DMS79 (cell line): ENCODE measurements at regions not wholly inside any gene's neighbourhood (a gene's known extent, or its start where the extent isn't known, plus 50 kb on each side); places are given as distances from the start of the nearest gene placed in this dataset.
"Not testable (repeated sequence)": the region's sequence is repeated elsewhere in the genome, so short reads cannot be mapped to it uniquely, and the experiment has no call there.

Experiments
- DNase-seq: peaks from one replicate; lab custom pipeline; 2025; lab: John Stamatoyannopoulos, UW

DNA sequence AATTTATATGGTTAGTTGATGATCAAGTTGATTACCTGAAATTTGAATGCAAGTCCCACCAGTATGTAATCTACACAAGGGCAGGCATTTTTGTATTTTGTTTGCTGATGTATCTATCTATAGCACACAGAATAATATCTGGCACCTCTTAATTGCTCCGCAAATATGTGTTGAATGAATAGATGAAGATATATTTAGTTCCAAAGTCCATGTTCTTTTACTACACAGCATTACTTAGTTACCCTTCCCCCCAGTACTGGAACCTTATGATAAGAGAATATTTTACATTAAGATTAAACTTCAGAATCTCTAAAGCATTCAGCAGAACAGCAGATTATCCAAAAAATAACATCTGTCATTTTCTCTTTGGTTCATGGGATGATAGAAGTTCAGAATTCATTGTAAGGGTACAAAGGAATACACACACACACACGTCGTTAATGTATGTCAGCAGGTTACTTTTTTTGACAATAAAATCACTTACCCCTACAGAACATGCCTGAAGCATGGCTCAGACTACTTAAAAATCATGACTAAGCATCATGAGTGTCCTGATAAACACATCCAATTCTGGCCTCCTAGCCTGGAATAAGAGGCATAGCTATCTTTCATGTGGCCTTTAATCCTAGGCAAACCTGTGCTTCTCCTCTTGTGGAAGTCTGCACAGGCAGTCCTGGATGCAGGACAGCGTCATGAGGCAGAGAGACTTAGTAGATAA, 148.9 kb upstream of the TBC1D5 start:
- no peak for DNase-seq

DNA sequence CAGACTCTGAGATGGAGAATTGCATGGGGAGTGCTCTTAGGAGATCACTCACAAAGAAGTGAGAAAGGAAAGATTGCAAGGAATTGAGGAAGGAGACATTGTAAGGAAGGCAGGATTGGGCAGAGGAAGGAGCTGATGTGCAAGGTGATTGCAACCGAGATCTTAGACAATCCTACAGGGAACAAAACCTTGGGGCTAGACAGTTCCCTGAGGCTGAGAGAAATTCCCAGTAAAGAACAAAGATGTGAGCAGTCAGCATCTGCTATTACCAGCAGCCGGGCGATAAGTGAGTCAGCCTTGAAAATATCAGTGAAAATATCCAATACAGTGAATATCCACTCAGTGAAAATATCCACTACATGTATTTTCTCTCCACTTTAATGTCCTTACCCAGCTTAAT, 143.6 kb upstream of the TBC1D5 start:
- no peak for DNase-seq

DNA sequence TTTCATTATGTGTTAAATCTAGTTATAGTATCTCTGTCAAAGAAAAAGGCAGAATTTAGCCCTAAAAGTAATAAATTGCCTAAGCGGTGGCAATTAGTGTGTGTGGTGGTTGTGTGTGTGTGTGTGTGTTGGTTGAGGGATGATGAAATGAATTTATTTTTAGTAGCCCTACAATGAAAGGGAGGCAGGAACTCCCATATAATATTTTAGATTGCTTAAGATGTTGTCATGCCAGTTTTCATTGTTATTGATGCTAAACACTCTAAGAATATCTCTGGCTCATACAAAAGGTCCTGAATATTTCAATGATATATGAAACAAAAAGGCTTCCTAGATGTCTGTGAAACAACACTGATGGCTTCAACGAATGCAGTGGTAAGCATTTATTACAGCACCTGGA, 140.6 kb upstream of the TBC1D5 start:
- no peak for DNase-seq

DNA sequence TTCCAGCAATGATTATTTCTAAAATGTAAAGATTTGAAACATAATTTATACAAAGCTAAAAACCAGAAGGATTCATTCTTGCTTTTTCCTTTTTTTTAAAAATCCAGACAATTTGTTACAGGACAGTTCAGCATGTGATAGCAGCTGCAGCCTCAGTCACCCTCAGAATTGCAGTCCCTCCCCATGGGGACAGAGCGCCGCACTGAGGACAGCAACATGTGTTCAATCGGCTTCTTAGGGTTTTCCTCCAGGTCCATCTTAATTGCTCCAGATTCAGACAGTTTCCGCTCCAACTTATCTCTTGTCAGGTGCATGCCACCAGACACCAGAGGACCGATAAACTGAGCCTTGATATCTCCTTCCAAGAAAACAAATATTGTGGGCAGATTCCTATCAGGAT, 134.9 kb upstream of the TBC1D5 start:
- DNase-seq = no peak

DNA sequence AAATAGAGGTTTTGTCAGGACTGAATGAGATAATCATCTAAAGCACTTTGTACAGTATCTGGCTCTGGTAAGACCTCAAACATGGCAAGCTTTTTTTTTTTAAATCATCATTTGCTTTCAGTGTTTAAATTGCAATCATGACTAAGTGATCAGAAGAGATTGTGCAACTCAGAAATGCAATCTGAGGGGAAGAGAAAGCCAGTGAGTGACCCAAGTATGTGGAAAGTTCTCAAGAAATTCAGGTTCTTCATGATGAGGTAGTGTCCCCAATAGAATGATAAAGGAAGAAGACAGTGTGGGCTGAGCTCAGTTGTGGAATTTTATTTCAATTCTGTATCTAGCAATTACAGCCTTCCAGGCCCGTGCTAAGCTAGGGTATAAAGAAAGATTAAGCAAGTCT, 132.2 kb upstream of the TBC1D5 start:
- no peak for DNase-seq

DNA sequence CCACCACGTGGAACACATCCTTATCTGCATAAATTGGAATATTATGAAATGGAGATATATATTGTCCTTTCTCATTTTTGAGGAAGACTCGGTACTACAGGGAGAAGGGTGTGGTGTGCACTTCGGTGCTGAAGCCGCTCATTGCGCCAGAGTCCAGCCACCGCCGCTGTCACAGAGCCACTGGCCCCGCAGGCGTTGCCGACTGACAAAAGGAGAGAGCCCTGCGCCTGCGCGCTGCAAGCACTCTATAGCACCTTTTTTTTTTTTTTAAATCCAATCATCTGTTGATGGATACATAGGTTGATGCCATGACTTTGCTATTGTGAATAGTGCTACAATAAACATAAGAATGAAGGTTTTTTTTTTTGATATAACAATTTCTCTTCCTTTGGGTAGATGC, 130.0 kb upstream of the TBC1D5 start:
- no peak for DNase-seq

DNA sequence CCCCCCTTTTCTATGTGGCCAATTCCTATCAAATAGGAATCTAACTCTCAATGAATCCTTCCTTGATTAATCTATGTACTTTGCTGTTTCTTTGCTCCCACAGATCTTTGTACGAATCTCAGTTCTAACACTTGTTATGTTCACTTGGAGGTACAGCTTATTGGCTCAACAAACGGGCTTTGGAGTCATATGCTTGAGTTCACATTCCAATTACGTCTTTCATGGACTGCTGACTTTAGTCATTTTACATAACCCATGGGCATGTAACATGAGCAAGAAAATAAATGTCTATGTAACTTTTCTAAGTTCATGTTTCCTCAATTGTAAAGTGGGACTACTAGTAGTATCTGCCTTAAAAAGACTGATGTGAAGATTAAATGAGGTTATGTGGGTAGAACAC, 123.2 kb upstream of the TBC1D5 start:
- no peak for DNase-seq

DNA sequence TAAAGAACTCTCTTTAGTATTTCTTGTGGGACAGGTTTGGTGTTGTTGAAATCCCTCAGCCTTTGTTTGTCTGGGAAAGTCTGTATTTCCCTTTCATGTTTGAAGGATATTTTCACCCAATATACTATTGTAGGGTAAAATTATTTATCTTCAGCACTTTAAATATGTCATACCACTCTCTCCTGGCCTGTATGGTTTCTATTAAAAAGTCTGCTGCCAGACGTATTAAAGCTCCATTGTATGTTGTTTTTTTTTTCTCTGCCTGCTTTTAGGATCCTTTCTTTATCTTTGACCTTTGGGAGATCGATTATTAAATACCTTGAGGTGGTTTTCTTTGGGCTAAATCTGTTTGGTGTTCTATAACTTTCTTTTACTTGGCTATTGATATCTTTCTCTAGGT, 119.0 kb upstream of the TBC1D5 start:
- no peak for DNase-seq

DNA sequence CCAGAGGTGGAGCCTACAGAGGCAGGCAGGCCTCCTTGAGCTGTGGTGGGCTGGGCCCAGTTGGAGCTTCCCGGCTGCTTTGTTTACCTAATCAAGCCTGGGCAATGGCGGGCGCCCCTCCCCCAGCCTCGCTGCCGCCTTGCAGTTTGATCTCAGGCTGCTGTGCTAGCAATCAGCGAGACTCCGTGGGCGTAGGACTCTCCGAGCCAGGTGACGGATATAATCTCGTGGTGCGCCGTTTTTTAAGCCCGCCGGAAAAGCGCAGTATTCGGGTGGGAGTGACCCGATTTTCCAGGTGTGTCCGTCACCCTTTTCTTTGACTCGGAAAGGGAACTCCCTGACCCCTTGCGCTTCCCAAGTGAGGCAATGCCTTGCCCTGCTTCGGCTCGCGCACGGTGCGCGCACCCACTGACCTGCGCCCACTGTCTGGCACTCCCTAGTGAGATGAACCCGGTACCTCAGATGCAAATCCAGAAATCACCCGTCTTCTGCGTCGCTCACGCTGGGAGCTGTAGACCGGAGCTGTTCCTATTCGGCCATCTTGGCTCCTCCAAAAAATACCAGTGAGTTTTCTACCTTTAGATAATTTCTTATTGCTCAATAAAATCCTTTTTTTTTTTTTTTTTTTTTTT, 118.5 kb upstream of the TBC1D5 start:
- DNase-seq = not testable (repeated sequence)

DNA sequence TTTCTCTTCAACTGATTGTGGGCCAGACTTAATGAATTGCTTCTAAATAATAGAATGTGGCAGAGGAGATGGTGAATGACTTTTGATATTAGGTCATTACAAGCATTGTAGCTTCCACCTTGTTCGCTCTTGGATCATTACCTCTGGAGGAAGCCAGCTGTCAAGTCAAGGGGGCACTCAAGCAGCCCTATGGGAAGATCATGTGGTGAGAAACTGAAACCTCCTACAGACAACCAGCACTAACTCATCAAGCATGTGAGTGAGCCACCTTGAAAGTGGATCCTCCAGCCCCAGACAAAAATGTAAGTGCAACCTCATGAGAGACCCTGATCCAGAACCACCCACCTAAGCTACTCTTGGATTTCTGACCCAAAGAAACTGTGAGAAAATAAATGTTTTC, 109.8 kb upstream of the TBC1D5 start:
- DNase-seq = peak; percentile 25

DNA sequence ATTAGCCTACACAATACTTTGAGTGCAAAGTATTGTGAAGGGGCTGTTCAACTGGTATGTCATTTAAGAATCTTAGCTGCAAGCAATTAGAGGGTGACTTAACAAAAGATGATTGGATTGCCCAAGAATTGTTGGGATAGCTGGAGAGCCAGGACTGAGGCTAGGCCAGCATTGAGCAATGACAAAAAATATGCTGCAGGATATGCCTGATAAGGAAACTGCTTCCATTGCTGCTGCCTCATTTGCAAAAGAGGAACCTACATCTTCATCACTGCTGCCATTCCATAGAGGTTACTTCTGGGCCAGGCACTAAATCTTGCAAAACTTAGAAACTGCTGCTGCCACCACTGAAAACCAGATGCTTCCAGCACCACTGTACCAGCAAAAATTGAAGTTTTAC, 108.0 kb upstream of the TBC1D5 start:
- no peak for DNase-seq

DNA sequence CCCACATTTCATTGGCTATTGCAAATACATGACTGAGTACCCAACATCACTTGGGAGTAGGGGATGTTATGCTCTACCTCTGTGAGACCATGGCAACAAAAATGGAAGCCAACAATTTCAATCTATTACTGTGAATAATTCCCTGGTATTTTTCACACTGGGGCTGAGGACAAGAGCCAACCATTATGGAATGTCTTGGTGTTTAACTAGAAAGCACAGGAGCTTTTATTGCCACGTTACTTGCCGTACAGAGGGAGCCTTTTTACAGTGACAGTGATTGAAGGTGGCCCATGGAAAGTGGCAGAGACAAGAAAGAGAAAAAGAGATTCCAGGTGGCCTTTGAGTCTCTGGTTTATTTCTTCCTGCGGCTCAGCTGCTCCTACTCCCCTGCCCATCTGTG, 105.7 kb upstream of the TBC1D5 start:
- no peak for DNase-seq

DNA sequence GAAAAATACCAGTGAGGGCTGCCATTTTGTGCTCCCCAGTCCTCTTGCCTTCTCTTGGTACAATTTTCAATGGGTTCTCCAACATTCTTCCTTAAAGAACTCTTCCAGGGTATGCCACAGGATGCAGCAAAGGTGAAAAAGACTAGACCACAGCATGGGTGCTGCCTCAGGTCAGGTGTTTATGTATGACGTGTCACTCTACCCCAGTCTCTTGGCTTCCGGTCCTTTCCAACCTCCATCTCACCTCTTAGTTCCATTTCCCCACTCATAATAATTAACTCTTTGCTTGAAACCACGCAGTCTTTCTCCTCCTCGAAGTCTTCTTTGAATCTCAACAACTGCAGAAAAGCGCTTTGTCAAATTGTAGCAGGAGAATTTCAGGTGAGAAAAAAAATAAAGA, 104.7 kb upstream of the TBC1D5 start:
- no peak for DNase-seq

DNA sequence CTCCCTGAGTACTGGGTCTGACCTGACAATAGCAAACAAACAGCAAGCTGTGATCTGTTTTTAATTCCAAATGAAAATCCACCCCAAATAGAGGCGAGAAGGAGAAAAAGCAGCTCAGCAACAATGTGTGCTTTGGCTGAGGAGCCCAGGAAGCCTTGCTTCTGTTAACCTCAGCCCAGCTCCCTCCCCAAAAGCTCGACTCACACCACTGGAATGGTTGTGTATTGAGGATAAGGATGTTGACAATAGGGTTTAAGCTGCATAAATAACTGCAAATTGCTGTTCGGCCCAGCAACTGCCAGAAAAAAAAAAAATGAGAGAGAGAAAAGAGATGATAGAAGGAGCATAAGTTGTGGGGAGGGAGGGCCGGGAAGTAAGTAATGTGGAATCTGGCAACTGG, 104.0 kb upstream of the TBC1D5 start:
- no peak for DNase-seq

DNA sequence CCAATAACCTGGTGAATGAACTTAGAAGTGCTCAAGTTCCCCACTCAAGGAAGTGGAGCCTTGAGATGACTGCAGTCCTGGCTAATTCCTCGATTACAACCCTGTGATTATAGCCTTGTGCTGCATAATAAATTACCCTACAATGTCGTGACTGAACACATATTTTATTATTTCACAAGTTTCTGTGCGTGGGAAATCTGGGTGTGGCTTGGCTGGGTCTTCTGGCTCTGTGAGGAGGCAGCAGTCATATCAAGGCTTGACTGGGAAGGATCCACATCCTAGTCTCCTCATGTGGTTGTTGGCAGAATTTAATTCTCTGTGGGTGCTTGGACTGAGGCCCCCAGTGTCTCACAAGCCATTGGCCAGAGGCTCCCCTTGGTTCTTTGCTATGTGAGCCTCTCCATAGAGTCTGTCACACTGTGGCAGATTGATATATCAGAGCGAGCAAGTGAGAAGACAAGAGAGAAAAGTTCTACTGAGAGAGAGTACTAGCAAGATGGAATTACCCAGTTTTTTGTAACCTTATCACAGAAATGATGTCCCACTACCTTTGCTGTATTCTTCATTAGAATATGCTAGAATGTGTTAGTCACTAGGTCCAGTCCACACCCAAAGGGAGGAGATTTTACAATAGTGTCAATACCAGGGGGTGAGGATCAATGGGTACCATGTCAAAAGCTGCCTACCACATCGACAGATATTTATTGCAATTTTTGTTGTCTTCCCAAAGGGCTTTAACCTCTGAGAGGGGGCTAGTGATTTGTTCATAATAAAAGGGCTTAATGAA, 102.8 kb upstream of the TBC1D5 start:
- no peak for DNase-seq

DNA sequence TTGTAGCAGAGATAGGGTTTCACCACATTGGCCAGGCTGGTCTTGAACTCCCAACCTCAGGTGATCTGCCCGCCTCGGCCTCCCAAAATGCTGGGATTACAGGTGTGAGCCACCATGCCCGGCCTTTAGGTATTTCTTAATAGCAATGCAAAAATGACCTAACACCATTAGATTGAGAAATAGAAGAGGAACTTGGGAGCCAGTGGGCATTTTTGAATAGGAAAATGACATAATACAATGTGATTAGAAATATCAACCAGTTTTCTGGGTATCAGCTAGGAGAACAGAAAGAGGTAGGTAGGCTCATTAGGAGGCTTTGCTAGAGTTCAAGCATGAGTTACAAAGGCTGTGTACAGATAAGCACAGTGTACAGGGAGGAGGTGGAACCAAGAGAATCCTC, 101.8 kb upstream of the TBC1D5 start:
- DNase-seq = no peak

DNA sequence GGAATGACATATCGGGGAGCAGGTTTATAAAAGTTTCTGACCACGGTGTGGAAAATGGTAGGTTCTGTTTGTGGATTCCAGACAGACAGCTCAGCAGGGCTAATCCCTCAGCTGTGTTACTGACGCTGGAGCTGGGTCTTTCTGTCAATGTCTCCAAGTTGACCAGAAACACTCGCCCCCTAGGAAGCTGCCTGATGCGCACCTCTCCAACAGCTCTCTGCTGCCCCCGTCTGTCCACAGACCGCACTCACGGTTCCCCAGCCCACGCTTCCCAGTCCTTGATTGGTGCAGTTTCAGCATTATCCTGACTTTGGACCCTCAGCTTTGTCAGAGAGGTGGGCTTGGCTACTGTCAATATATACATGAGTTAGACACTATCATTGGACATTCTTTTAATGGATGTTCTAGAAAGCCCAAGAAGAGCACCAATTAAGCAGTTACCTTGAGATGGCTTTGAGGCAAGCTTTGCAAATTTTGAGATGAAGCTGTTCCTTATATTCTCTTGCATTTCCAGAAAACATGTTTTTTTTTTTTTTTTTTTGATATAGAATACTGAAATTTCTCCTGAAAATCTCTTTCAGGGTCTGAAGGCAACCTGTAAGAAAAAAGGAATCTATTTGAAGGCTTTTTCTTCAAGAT, 98.9 kb upstream of the TBC1D5 start:
- DNase-seq = no peak

DNA sequence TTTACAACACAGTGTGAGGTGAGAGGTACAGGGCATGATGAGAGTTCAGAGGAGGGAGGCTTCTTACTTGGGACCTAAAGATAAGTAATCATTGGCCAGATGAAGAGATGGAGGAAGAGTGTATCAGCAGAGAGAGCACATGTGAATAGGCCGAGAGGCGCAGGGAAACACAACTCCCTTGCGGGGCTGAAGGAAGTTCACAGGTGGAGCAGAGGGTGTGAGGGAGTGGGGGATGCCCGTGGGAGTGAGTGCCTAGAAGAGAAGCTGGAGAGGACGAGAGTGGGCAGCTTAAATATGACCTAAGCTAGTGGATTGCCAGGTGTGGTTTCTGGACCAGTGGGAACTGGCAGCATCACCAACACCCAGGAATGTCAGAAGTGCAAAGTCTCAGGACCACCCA, 98.2 kb upstream of the TBC1D5 start:
- DNase-seq = no peak

DNA sequence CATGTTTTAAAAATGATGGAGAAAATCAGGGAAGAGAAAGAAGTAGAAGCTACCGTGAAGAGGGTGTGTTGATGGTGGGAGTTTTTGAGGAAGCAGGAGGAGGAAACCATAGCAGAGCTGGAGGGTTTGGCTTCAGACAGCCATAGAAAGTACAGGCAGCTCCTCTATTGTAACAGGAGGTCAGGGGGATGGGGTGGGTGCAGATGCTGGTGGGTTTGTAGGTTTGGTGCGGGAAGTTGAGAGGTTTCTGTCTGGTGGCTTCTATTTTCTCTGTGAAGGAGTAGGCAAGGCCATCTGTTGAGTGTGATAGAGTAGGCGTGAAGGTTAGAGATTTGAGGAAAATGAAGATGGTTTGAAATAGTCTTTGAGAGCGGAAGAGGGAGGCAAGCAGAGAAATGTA, 97.7 kb upstream of the TBC1D5 start:
- DNase-seq = no peak

DNA sequence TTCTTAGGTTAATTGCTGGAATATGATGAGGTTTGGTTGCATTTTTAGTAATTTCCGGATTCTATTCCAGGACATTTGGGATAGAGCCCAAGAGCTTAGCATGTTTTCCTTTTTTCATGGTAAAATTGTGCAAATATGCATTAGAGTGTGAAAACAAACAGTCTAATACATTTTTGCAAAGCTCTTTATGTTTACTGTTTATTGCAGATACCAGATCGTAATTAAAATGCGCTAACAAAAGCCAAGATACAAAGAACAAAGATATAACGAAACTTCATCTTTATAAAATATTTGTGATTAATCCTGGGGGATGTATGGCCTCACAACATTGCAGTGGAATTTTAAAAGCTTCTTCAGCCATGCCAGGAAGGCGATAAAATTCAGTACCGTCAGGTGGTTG, 94.5 kb upstream of the TBC1D5 start:
- DNase-seq = no peak

DNA sequence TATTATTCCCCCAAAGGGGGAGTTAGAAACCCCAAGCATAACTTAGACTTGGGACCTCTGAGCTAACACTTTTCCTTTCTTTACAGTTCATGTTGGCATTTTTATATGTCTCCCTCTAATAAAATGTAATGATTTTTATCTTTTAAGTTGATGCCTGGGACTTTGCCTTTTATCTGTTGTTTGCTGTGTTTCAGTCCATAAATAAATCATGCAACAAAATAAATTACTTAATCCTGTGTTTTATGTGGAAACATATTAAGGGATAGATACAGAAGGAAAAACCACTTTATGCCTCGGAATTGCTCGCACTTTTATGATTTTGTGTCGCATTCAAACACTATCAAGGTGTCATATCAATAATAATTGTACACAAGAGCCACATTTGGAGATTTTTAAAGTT, 93.7 kb upstream of the TBC1D5 start:
- no peak for DNase-seq

DNA sequence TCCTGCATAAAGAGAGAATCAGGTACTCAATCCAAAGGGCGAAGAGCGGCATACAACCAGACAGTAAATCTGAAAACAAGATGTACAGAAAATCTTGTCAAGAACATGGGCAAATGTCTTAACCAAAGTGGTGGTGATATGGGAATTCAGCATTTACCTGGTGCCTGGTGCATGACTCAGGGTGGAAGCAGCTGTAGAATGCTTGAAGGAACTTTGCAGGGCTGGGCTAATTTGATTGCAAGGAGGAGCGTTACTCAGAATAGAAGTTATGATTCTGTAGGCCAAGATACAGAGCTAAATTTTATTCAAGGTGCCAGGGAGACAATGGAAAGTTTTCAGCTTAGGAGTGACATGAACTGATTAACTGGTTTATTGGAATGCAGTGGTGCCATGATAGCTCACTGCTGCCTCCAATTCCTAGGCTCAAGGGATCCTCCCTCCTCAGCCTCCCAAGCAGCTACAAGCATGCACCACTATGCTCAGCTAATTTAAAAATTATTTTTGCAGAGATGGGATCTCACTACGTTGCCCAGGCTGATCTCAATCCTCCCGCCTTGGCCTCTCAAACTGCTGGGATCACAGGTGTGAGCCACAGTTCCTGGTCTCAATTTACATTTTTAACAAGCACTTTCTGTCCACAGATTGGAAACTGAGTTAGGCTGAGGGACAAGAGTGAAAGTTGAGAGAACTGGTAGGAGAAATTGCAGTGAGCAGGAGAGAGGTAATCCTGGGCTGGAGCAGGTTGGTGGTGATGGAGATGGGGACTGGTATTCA, 91.5 kb upstream of the TBC1D5 start:
- DNase-seq = no peak
